Epidermal melanocyte (primary cell): ENCODE measurements at regions not wholly inside any gene's neighbourhood (a gene's known extent, or its start where the extent isn't known, plus 50 kb on each side); places are given as distances from the start of the nearest gene placed in this dataset.
"Not testable (repeated sequence)": the region's sequence is repeated elsewhere in the genome, so short reads cannot be mapped to it uniquely, and the experiment has no call there.

ENCODE experiments used
- DNase-seq: peaks from one replicate; pipeline ENCODE4 v3.0.0; 2011; ENCODE audit warnings: low spot score; ENCODE audit not compliant: insufficient read length

DNA sequence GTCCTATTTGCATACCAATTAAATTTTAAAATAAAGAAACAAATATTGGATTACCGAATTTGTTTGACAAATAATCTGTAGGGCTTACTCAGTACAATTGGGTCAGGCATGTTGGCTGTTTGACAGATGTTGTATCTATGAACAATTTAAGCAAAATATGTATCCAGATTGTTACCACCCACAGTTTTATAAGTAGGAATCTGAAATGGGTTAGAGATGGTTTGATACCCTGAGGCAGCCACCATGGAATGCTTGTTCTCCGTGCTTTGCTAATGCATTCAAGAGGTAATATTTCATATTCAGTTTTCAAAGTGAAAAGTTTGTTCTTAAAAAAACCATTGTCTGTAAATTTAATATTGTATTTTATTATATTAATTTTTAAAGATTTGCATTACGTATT, 285.1 kb upstream of the ARRDC3 start:
- DNase-seq = no peak

DNA sequence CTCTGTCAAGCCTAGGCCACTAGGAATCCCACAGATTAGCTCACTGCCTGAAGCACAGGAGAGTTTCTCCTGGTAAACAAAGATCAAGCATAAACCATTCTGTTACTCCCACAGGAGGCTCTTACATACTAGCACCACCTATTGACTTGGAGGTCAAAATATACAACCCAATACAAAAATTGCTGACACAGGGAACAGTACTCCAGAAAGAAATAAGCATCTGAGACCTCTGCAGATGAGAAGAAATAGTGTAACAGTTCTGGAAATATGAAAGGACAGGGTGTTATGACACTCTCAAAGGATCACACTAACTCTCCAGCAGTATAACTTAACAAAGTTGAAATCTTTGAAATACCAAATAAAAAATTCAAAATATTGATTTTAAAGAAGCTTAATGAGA, 269.6 kb upstream of the ARRDC3 start:
- no peak for DNase-seq

DNA sequence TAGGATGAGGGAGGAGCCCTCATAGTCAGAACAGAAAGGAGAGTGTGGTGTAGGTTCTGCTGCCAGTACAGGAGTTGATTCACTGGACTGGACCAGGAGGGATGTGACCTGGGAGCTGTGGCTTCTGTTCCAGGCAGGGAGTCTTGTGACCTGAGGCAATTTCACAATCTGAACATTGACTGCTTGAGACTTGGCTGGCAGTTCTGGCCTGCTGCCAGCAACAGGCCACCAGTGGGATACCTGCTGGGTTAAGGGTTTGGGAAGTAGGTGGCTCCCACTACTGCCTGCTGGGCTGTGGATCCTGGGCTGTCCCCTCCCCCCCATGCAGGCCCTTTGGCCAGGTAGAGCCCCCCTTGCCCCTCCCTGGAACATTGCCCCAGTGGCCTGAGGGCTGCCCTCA, 268.6 kb upstream of the ARRDC3 start:
- DNase-seq = no peak

DNA sequence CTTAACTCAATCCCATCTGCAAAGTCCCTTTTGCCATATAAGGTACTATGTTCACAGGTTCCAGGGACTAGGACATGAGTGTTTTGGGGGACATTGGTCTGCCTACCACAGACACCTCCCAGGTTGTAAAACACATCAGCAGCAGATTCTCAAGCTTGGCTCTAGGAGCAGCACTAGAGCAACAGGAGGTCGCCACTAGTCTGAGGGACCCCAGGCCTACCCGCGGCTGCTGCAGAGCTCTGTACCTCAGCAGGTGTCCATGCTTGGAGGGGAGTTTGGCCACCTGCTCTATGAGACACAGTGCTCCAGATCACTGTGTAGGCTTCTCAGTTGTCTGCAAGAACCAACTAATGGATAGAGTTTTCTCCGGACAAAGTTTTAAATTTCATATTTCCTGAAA, 262.2 kb upstream of the ARRDC3 start:
- no peak for DNase-seq

DNA sequence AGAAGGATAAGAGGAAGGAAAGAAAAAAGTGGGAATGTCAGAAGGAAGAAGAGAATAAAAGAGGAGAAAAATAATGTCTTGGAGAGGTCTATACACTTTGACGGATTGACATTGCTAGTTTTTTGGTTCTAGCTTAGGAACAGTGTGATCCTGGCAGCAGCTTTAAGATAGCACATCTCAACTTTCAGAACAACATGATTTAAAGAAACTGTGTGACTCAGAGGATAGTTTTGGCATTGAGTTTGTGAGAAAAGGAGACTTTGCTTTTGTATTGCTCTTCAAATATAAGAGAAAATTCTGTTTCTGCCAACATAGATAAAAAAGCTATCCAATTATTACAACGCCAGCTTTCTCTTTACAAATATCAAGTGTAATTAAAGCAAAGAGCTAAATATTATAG, 260.7 kb upstream of the ARRDC3 start:
- DNase-seq = no peak

DNA sequence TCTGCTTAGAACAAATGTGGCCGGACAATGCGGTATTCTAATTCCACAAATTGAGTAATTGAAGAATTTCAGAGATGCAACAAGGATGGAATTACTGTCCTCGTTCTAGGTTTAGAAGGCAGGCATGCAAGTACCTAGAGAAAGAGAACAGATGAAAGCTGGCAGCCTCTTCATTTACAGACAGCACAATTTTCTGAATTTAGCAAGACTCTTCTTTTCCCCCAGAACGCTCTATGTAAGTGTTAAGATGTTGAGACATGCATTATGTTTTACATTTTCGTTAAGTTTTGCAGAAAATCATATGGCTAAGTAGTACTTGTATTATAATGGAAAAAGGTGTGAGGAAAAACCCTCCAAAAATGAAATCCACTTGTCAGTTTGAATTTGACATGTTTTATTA, 259.5 kb upstream of the ARRDC3 start:
- DNase-seq = no peak

DNA sequence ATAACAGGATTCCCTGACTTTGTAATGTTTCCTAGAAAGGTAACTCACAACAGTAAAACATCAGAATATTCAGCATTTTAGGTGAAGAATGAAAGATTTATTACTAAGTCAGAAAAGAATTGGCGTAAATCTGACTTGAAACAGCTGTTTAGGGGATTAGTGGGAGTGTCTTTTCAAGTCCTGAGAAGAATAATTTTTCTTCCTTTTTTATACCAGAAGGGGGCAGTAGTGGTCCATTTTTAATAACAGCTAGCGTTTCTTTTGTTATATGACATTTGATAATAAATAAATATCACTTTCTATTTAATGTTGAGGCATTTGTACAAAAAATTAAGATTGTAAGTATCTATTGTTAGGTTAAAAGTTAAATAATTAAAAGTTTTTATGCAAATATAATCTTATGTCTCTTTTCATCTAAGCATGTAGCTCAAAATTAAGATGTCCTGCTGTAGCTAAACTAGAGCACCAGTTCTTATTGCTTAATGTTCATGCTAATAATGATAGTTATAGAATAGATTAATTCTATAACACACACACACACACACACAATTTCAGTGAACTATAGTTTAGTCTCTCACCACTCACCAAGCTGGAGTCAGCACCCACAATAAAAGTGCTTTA, 258.7 kb upstream of the ARRDC3 start:
- no peak for DNase-seq

DNA sequence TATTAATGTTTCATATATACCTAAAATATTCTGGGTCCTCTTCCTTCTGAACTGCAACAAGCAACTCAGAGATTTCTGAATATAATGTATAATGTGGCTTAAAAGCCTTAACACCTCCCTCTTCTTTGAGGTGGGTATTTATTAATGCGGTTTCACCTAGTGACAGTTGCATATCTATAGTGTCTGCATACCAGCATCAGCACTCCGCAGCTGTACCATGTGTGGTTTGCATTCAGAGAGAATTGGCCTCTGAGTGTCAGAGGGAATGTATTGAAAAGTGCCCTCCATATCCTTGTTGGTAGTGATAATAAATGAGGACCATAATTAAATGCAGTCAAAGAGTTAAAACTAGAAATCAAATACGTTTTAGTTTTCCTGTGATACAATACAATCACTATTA, 256.6 kb upstream of the ARRDC3 start:
- DNase-seq = no peak

DNA sequence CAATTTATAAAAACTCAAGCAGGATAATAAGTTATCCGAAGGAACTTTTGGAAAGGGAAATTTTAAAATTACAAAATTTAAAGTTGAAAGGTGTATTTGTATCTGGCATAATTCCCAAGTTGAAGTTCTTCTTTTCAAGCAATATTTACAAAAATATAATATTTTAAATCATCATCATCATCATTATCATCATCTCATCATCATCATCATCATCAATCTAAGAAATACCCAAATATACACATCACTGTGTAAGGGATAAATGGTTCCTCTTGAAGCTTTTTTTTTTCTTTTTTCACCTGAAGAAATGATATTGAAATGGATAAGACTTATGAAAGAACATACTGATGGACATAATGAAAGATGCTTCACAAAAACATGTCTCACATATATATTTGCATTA, 254.9 kb upstream of the ARRDC3 start:
- no peak for DNase-seq

DNA sequence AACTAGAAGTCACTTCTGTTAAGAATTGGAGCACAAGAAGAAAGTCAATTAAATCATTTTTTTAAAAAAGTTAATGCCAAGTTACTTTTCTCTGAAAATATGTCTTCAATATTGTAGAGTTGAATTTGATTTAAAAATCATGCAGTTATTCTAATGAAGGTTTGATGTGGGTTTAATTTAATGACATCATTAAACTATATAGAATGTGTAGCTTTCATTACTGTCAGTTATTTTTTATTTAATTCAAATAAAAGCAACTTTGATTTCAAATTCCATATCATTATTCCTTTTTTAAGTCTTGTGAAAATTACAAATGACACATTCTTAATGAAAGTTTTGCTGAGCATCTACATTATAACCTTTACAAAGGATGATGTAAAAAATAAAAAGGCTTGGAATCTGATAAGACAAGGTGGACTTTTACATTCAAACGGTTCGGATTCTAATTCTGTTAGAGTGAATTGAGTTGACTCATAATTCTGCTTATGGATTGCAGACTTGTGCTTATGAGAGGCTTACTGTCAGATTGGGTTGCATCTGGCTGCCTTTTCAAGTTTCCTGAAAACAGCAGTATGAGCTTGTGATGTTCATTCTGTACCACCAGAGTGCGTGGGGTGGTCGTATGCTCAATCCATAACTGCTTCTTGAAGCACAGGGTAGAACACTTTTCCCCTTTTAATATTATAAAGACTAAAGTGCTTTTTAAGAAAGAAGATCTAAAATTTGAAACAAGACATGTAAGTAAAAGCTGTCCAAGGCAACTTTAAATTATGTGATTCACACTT, 253.0 kb upstream of the ARRDC3 start:
- no peak for DNase-seq

DNA sequence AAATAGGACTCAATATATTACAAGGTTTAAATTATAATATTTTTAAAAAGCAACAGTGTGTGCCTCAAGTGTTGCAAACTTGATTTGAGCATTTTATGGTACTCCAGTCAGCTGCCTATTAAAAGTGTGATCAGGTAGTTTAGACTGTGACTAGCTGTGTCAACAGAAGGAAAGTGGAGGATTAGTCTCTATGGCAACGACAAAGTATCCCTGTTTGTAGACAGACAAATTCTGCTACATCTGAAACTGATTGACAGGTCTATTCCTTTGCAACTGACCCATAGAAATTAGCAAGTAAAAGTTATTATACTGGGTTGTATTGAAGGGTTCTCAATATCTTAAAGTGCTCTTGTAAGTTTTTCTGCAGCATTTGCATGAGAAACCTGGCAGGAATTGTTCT, 249.8 kb upstream of the ARRDC3 start:
- no peak for DNase-seq

DNA sequence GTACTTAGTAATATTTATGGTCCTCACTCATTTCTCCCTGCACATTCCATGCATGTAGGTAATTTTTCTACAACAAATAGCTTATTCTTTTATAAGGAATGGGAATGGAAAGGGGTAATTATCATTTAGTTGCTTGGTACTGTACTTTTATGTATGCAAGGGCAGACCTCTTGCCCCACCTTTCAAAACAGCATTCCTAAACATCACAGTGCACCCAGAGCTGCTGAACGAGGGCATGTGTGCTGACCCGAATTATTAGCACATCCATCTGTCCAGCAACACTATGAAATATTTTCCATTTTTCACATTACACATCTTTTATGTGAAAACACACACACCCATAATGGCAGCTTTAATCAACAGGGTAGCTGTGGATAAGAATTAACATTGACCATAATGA, 228.6 kb upstream of the ARRDC3 start:
- no peak for DNase-seq

DNA sequence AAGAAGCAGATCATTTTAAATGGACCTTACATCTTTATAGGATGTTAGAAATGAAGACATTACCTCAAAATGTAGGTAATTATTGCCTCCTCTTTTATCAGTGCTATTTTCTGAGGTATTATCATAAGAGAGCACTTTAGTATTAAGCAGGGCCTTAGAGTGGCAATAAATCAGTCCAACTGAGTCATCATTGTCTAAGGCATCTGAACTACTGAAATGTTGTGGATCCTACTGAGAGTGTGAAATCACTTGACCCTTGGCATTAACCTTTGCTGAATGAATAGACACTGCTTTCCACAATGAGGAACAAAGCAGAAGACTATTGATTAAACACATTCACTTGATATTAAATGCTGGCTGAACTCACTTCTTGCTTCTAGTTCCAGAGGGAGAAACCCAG, 224.6 kb upstream of the ARRDC3 start:
- DNase-seq = no peak

DNA sequence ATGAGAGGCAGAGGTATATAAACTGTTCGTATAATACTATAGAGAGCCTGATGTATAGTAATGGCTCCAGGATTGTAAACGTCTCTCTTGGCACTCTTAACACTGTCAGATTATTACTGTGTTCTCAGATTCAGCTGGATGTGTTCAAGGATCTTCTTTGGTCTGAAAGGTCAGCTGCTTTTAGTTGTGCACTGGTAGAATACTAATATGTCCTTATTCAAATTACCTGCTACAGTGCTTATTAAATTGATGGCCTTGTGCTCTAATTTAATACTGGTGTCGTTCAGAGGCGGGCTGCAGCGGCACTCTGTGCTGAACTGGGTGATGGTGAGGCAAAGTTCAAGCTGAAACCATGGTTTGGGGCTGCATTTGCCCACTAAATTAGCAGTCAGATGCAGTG, 216.7 kb upstream of the ARRDC3 start:
- DNase-seq = no peak

DNA sequence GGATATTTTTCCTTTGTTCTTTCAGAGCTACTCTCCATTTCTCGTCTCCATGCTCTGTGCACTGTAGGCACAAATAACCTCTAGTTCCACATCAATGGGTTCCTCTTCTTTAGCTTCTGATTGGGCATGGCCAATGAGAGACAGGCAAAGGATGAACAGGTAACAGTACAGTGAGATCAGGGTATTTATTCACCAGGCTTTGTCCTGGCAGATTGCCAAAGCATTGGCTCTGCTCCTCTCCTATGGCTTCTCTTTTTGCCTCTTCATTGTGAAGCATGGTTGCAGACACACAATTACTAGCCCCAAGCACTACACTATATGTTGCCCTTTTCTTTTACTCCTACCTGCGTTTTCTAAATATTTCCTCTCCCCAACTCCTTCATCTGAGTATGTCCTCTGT, 215.1 kb upstream of the ARRDC3 start:
- DNase-seq = no peak

DNA sequence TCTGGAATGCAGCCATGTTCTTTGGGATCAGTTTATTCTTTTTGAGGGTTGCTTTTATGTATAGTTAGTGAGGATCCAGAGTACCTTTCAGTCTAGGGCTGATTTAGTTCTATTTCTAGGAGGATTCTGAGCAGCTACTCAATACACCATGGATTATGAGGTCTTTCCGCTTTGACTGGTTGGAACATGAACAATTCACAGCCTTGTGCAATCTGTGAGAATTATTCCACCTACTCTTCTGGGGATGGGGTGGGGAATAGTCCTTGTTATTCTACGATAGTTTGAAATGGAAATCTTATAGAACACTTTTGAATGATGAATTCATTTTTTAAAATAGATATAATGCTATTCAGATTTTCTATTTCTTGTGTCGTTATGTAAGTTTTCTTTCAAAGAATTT, 212.3 kb upstream of the ARRDC3 start:
- no peak for DNase-seq

DNA sequence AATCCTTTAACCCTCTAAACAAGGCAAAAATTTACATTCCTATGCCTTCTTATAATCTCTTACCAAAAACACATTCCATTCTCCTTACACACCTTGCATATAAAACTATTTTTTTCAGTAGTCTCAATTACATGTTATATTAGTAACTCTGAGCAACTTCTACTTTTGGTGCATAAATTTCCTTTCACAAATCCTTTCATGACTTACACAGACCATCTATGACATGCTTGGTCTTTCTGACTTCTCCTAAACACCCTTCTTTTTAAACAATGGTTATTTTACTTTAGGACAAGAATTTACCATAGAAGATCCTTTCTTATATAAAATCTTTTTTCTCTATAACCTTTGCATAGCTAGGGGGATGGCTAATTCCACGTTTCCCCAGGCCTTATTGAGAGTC, 208.0 kb upstream of the ARRDC3 start:
- no peak for DNase-seq

DNA sequence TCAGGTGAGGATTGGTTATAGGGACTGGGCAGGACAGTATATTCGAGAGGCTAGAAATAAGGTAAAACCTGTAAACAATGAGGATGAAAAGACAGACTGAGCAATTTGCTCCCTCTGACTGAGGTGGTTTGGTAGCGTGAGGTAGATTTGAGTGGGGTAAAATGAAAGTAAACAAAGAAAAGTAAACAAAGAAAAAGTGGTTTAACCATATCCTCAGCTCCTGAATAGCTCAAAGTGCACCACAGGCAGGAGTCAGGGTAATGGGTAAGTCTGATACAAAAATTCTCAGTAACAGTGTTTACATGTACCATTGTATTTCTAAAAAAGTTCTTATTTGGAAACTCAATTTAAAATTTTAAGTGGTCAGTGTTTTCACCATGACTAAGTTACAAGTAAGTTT, 203.1 kb upstream of the ARRDC3 start:
- no peak for DNase-seq

DNA sequence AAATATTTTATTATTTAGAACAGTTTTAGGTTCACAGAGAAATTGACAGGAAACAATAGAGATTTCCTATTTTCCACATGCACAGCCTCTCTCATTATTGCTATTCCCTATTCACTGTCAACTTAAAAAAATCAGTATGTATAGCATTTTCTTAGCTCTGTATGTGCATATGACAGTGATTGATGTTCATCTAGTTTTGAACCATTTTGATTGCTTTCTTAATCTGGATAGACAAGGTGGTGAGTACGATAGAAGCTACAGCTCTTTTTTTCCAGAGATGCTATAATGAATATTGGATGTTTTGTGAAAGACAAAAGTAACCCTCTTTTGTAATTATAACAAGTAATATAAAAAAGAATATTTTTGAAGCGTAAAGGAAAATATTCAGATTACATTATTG, 201.2 kb upstream of the ARRDC3 start:
- DNase-seq = no peak

DNA sequence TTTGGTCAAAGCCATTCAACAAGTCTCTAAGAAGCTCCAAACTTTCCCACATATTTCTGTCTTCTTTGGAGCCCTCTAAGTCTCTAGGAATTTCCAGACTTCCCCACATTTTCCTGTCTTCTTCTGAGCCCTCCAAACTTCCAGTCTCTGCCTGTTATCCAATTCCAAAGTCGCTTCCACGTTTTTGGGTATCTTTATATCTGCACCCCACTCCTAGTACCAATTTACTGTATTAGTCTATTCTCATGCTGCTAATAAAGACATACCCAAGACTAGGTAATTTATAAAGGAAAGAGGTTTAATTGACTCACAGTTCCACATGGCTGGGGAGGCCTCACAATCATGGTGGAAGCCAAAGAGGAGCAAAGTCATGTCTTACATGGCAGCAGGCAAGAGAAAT, 182.9 kb upstream of the ARRDC3 start:
- DNase-seq = not testable (repeated sequence)

DNA sequence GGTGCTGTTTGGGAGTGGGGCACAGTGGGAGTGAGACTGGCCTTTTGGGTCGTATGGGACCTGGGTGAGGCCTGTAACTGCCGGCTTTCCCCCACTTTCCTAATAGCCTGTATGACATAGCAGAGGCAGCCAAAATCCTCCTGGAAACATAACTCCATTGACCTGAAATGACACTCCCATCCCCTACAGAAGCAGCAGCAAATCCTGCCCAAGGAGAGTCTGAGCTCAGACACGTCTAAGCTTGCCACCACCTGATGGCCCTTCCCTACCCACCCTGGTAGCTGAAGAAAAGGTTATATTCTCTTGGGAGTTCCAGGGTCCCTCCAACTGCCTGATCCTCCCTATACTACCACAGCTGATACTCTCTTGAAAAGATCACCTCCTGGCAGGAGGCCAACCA, 179.8 kb upstream of the ARRDC3 start:
- no peak for DNase-seq

DNA sequence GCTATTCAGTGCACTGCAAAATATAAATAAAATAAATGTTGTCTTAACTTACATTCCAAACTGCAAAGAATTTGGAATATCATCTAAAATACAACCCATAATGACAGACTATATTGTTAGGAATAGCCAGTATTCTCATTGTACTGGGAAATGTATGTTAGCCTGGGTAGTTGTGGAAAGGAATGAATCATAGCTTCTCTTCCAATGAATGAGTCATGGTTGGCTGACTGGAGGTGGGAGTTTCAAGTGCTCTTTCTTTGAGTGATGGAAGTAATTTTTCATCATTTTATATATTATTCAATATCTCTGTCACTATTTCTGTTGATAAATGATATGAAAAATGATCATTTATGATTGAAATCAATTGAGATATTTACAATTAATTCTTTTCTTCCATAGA, 158.6 kb upstream of the ARRDC3 start:
- DNase-seq = no peak

DNA sequence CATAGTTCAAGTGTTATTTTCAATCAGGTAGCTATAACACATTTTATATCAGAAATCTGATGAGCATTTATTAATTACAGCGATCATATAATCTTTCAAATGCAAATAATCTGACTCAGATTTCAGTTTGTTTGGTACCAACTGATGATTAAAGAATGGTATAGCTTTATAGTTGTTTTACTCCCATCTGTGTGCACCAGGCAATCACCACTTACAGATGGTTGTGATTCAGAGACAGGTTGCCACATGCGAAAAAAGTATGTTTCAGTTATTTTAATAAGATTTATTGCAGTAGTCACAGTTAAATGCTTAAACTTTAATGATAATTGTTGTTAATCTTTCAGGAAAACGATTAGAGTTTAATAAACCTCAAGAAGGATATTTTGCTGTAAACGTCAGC, 155.1 kb upstream of the ARRDC3 start:
- no peak for DNase-seq
